LNCaP clone FGC (cell line): ENCODE measurements at regions not wholly inside any gene's neighbourhood (a gene's known extent, or its start where the extent isn't known, plus 50 kb on each side); places are given as distances from the start of the nearest gene placed in this dataset.

Experiments
- DNase-seq: peaks from one replicate; pipeline ENCODE4 v3.0.0-alpha.2; 2011; ENCODE audit warnings: low read depth
- H3K4me3 ChIP-seq: 2 replicates; pipeline ENCODE4 v1.5.1; 2011; ENCODE audit warnings: mild to moderate bottlenecking, low read depth, low read length, control low read depth
- CTCF ChIP-seq: IDR thresholded peaks from 2 replicates; pipeline ENCODE4 v1.5.1; 2012; ENCODE audit warnings: mild to moderate bottlenecking; ENCODE audit not compliant: control insufficient read depth, insufficient read depth; ENCODE audit errors: extremely low read depth

GRCh38 chr1:108082738-108083562, 117.2 kb downstream of the SLC25A24 start:
- peak; percentile 45 for DNase-seq

GRCh38 chr1:108082001-108082400, 117.0 kb upstream of the VAV3 start:
- no peak for TF ChIP-seq CTCF

More at GRCh38 chr1:108082738-108083562, 117.2 kb downstream of the SLC25A24 start:
- H3K4me3 ChIP-seq, result no peak overlapping the region
- TF ChIP-seq CTCF, result no peak

GRCh38 chr1:108080448-108080847, 115.5 kb upstream of the VAV3 start:
- no peak overlapping the region for H3K4me3 ChIP-seq
- no peak for TF ChIP-seq CTCF
- DNase-seq, result no peak

More at GRCh38 chr1:108082001-108082400, 117.0 kb upstream of the VAV3 start:
- no peak overlapping the region for H3K4me3 ChIP-seq
- no peak for DNase-seq

- H3K4me3 ChIP-seq, result no peak overlapping the region
- no peak for DNase-seq
- no peak for TF ChIP-seq CTCF
These were observed 114.6 kb upstream of the VAV3 start for GRCh38 chr1:108079440-108080025.

GRCh38 chr1:108077991-108078390, 113.0 kb upstream of the VAV3 start:
- DNase-seq, result no peak
- TF ChIP-seq CTCF, result no peak
- H3K4me3 ChIP-seq, result no peak overlapping the region

- no peak for TF ChIP-seq CTCF
- no peak overlapping the region for H3K4me3 ChIP-seq
- DNase-seq, result no peak
These were observed 110.1 kb upstream of the VAV3 start for GRCh38 chr1:108075055-108075454.
